ENCODE measurements at regions not wholly inside any gene's neighbourhood (a gene's known extent, or its start where the extent isn't known, plus 50 kb on each side); places are given as distances from the start of the nearest gene placed in this dataset.

GRCh38 chr1:184285401-184286087 lies 101.3 kb upstream of the C1orf21 start (continued):
- TF ChIP-seq BRCA1 (IDR thresholded peaks at IDR 0.05; ENCODE audit: low read depth, low read length) (no peak), SP1 (IDR thresholded peaks at IDR 0.05; ENCODE audit: low read depth, low read length) (no peak), YY1 (IDR thresholded peaks at IDR 0.05; ENCODE audit: low read depth, low read length) (no peak), TAF7 (optimal IDR thresholded peaks at IDR 0.05; ENCODE audit: borderline replicate concordance, low read depth, low read length) (no peak), TCF12 (IDR thresholded peaks at IDR 0.05; ENCODE audit: low read depth, low read length) (no peak), SUZ12 (IDR thresholded peaks at IDR 0.05; ENCODE audit: low read length) (no peak)
